Right atrium auricular region (tissue), 2 donors: ENCODE measurements at regions not wholly inside any gene's neighbourhood (a gene's known extent, or its start where the extent isn't known, plus 50 kb on each side); places are given as distances from the start of the nearest gene placed in this dataset.

ENCODE experiments used
- DNase-seq: peaks from one replicate; pipeline ENCODE4 v3.0.0-alpha.2; 2019; ENCODE audit warnings: low spot score
- H3K27ac ChIP-seq, 2 donors: fragments of 200-600 bp; sonication (generic); 1 replicate in 1 of 2; 2 replicates in 1 of 2; pipeline ENCODE4 v1.5.1; 2016 to 2019
- H3K27me3 ChIP-seq, 2 donors: fragments of 200-600 bp; sonication (generic); one replicate each; pipeline versions ENCODE4 v1.5.1 to v1.6.0; 2017 to 2019
- H3K36me3 ChIP-seq: fragments of 200-600 bp; sonication (generic); one replicate; pipeline ENCODE4 v1.5.1; 2016
- H3K4me1 ChIP-seq, 2 donors: fragments of 200-600 bp; sonication (generic); one replicate each; pipeline versions ENCODE4 v1.5.1 to v1.6.0; 2017 to 2019
- H3K4me3 ChIP-seq, 2 donors: fragments of 200-600 bp; sonication (generic); 1 replicate in 1 of 2; 2 replicates in 1 of 2; pipeline ENCODE4 v1.5.1; 2017 to 2019; ENCODE audit warnings: mild to moderate bottlenecking in 1 of 2, moderate library complexity in 1 of 2
- H3K9me3 ChIP-seq, 2 donors: fragments of 200-600 bp; sonication (generic); one replicate each; pipeline ENCODE4 v1.5.1; 2019
- TF ChIP-seq, protein P1 (sequence below), 2 donors: fragments of 200-600 bp; sonication (generic); IDR thresholded peaks; one replicate each; pipeline ENCODE4 v1.5.1; 2019; ENCODE audit warnings: antibody characterized with exemption in 2 of 2

DNA sequence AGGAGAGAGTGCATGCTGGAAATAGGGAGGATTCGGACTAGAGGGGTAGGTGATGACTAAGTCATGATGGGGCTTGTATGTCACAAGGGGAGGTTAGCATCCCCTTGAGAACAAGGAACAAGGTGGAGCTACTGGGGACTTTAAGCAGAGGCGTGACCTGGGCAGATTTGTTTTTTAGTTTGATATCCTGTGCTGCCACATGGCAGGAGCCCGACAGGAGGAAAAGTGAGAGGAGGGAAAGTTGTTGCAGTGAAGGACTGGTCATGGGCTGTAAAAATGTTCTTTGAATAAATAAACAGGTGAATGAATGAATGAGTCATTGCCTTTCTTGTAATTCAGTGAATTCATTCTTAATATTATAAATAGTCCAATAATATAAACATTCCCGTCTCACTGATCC lies 365.1 kb upstream of the CDH5 start:
- no peaks in the 10 kb centered on the region for H3K27me3 ChIP-seq
- no peaks in the 10 kb centered on the region for H3K4me1 ChIP-seq
- no peak overlapping the region for H3K27ac ChIP-seq
- DNase-seq: no peak
- no peaks in the 10 kb centered on the region for H3K36me3 ChIP-seq
- H3K9me3 ChIP-seq: no peaks in the 10 kb centered on the region
- TF ChIP-seq, protein P1, sequence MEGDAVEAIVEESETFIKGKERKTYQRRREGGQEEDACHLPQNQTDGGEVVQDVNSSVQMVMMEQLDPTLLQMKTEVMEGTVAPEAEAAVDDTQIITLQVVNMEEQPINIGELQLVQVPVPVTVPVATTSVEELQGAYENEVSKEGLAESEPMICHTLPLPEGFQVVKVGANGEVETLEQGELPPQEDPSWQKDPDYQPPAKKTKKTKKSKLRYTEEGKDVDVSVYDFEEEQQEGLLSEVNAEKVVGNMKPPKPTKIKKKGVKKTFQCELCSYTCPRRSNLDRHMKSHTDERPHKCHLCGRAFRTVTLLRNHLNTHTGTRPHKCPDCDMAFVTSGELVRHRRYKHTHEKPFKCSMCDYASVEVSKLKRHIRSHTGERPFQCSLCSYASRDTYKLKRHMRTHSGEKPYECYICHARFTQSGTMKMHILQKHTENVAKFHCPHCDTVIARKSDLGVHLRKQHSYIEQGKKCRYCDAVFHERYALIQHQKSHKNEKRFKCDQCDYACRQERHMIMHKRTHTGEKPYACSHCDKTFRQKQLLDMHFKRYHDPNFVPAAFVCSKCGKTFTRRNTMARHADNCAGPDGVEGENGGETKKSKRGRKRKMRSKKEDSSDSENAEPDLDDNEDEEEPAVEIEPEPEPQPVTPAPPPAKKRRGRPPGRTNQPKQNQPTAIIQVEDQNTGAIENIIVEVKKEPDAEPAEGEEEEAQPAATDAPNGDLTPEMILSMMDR (IDR thresholded peaks at IDR 0.05): no peak
- H3K4me3 ChIP-seq: no peak overlapping the region

DNA sequence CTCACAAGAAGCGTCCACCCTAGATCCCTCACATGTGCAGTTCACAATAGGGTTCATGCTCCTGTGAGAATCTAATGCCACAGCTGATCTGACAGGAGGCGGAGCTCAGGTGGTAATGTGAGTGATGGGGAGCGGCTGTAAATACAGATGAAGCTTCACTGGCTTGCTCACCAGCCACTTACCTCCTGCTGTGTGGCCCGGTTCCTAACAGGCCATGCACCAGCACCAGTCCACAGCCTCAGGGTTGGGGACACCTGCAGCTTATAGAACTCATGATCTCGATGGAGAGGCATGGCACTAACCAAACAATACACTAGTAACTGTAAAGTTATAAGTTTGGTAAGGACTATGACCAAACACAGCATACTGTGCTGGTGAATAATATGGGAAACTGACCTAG lies 368.0 kb upstream of the CDH5 start:
- DNase-seq: no peak
- TF ChIP-seq, protein P1 (IDR thresholded peaks at IDR 0.05): no peak
- no peaks in the 10 kb centered on the region for H3K4me1 ChIP-seq

DNA sequence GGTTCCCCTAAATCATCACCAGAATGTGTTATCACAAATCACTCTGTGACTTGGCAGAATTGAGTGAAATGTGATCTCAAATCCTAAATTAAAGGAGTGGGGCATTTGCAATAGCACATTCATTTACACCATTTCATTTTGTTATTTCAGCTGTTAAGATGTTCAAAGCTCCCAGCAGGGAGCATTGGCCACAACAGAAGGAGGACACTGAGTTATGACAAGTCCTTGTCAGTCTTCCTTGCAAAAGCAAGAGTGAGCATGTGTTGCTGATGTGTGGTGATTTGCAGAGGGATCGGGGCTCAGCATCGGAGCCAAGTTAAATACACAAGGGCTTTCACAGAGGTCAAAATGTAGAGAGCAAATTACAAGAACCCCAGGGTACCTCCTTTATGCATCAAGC lies 372.2 kb upstream of the CDH5 start:
- Histone ChIP-seq H3K9me3 (no peaks in the 10 kb centered on the region), H3K27me3 (no peaks in the 10 kb centered on the region), H3K4me3 (no peak overlapping the region), H3K4me1 (no peaks in the 10 kb centered on the region), H3K36me3 (no peaks in the 10 kb centered on the region), H3K27ac (no peak overlapping the region)
- no peak for DNase-seq
- TF ChIP-seq, protein P1 (IDR thresholded peaks at IDR 0.05): no peak

More for the DNA sequence above, 368.0 kb upstream of the CDH5 start:
- H3K27me3 ChIP-seq: no peaks in the 10 kb centered on the region
- no peaks in the 10 kb centered on the region for H3K9me3 ChIP-seq
- no peak overlapping the region for H3K27ac ChIP-seq
- no peak overlapping the region for H3K4me3 ChIP-seq
- no peaks in the 10 kb centered on the region for H3K36me3 ChIP-seq

DNA sequence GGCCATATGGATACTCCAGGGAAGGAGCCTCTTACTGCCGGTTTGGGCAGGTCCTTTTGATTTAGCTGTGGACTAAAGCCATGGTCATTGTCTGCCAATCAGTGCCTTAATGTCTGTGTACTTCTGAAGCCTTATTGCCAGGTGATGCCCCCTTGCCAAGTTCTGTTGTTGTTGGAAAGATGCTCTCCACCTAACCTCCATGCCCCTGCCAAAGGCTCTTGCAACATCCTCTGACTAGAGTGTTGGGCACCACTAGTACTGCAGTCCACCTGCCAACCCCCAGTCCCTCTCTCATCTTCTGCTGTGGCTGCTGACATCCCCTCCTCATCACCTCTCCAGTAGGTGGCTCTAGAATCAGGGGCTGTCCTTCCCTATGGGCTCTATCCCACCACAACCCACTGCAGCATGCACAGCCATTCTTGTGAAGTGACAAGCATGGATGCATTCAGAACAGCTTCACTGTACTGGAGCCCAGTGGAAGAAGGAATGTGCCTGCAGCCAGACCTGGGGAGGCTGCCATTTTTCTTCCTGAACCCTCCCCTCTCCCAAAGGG lies 375.3 kb upstream of the CDH5 start:
- Histone ChIP-seq H3K4me3 (no peak overlapping the region), H3K4me1 (no peaks in the 10 kb centered on the region), H3K27me3 (no peaks in the 10 kb centered on the region), H3K27ac (no peak overlapping the region), H3K9me3 (no peaks in the 10 kb centered on the region), H3K36me3 (no peaks in the 10 kb centered on the region)
- TF ChIP-seq, protein P1 (IDR thresholded peaks at IDR 0.05): no peak
- DNase-seq: no peak

DNA sequence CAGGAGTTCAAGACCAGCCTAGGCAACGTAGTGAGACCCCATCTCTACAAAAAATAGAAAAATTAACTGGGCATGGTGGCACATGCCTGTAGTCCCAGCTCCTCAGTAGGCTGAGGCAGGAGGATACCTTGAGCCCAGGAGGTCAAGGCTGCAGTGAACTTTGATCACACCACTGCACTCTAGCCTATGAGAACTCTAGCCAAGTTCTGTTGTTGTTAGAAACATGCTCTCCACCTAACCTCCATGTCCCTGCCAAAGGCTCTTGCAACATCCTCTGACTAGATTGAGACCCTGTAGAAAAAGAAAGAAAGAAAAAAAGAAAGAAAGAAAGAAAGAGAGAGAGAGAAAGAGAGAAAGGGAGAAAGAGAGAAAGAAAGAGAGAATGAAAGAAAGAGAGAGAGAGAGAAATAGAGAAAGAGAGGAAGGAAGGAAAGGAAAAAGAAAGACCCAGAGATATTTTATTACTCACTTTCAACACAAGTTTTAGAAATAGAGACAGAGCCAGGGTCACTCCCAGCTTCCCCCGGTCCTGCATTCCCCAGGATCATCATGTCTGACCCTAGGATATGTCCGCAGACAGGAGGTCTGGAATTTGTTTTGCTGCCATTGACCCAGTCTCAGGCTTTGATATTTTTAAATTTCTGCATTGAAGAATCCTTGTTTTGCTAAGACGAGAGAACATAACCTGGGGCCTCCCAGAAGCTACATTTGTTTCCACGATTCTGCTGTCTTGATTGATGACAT lies 376.5 kb upstream of the CDH5 start:
- TF ChIP-seq, protein P1 (IDR thresholded peaks at IDR 0.05): no peak
- no peak overlapping the region for H3K27ac ChIP-seq
- H3K36me3 ChIP-seq: no peaks in the 10 kb centered on the region
- H3K4me1 ChIP-seq: no peaks in the 10 kb centered on the region
- H3K4me3 ChIP-seq: no peak overlapping the region
- H3K9me3 ChIP-seq: no peaks in the 10 kb centered on the region
- DNase-seq: no peak
- no peaks in the 10 kb centered on the region for H3K27me3 ChIP-seq
